ENCODE measurements at regions not wholly inside any gene's neighbourhood (a gene's known extent, or its start where the extent isn't known, plus 50 kb on each side); places are given as distances from the start of the nearest gene placed in this dataset.

DNA sequence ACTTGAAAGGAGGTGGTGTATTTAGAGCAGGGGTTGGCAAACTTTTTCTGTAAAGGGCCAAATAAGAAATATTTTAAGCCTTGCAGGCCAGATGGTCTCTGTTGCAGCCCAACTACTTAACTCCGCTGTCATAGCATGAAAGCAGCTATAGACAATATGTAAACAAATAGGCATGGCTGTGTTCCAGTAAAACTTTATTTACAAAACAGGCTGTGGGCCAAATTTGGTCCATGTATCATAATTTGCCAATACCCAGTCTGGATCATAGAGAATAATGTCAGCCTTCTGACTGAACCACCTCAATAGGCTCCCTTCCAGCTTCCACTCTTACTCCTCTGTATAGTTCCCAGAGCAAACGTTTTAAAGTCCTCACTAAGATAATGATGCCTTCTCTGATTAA lies 638.8 kb upstream of the CFAP20DC start:
- no peak overlapping the region for H3K27ac ChIP-seq
- in situ Hi-C loops (cut with MboI; ENCODE audit: low sequenced_read_pairs in 4 of 4) = no loop called here
- no peaks in the 10 kb centered on the region for H3K27me3 ChIP-seq
- intact Hi-C loops (cut with DNase I; ENCODE audit: low total_unique reads) = no loop called here
- no peak overlapping the region for H3K4me3 ChIP-seq
- ATAC-seq (no peak), DNase-seq (no peak)
- H3K9me3 ChIP-seq = no peaks in the 10 kb centered on the region
- H3K4me1 ChIP-seq = no peaks in the 10 kb centered on the region
- TF ChIP-seq, protein P1, sequence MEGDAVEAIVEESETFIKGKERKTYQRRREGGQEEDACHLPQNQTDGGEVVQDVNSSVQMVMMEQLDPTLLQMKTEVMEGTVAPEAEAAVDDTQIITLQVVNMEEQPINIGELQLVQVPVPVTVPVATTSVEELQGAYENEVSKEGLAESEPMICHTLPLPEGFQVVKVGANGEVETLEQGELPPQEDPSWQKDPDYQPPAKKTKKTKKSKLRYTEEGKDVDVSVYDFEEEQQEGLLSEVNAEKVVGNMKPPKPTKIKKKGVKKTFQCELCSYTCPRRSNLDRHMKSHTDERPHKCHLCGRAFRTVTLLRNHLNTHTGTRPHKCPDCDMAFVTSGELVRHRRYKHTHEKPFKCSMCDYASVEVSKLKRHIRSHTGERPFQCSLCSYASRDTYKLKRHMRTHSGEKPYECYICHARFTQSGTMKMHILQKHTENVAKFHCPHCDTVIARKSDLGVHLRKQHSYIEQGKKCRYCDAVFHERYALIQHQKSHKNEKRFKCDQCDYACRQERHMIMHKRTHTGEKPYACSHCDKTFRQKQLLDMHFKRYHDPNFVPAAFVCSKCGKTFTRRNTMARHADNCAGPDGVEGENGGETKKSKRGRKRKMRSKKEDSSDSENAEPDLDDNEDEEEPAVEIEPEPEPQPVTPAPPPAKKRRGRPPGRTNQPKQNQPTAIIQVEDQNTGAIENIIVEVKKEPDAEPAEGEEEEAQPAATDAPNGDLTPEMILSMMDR (IDR thresholded peaks at IDR 0.05 in 4 of 5, conservative IDR thresholded peaks at IDR 0.05 in 1 of 5) = no peak
- TF ChIP-seq POLR2A (IDR thresholded peaks at IDR 0.05) = no peak
- no peaks in the 10 kb centered on the region for H3K36me3 ChIP-seq

DNA sequence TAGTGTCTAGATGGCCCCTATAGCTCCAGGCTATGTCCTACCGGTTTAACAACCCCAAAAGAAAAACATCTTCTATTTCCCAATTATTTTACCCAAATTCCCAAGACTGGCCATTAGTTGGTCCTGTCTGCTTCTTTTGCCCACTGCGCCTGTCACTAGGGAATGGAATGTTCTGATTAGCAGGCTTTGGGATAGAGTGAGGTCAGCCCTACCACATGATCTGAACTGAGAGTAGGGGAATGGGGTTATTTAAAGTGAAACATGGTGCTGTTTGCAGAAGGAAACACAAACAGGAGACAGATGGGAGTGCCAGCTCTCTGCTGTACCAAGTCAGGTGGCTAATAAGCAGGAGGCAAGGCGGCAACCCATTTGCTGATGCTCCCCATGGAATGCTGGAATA lies 635.6 kb upstream of the CFAP20DC start:
- Histone ChIP-seq H3K9me3 (no peaks in the 10 kb centered on the region), H3K4me3 (no peak overlapping the region), H3K27ac (no peak overlapping the region), H3K36me3 (no peaks in the 10 kb centered on the region), H3K4me1 (no peaks in the 10 kb centered on the region), H3K27me3 (no peaks in the 10 kb centered on the region)
- in situ Hi-C loops (cut with MboI; ENCODE audit: low sequenced_read_pairs in 4 of 4) = no loop called here
- TF ChIP-seq, protein P1 (IDR thresholded peaks at IDR 0.05 in 4 of 5, conservative IDR thresholded peaks at IDR 0.05 in 1 of 5) = no peak
- TF ChIP-seq POLR2A (IDR thresholded peaks at IDR 0.05) = no peak
- intact Hi-C loops (cut with DNase I; ENCODE audit: low total_unique reads) = no loop called here
- ATAC-seq = no peak
- DNase-seq = no peak

DNA sequence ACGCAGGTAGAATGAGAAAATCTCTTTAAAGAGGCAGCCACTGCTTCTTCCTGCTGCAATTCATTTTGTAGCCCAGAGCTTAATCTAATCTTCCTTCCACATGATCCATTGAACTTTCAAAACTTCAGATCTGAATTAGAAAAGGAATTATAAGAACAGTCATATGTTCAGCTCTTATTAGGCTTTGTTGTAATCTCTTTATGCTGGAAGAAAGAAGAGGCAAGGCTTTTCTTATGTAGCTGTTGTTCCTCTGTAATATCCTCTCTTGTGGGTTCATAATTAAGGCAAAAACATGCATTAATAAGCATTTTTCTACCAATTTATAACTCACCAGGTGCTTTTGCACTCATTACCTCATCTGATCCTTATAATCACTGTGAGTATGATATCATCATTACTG lies 634.9 kb upstream of the CFAP20DC start:
- intact Hi-C loops (cut with DNase I; ENCODE audit: low total_unique reads) (no loop called here), in situ Hi-C loops (cut with MboI; ENCODE audit: low sequenced_read_pairs in 4 of 4) (no loop called here)
- no peak overlapping the region for H3K27ac ChIP-seq
- no peak for TF ChIP-seq POLR2A (IDR thresholded peaks at IDR 0.05)
- TF ChIP-seq, protein P1 (IDR thresholded peaks at IDR 0.05 in 4 of 5, conservative IDR thresholded peaks at IDR 0.05 in 1 of 5) = no peak
- no peaks in the 10 kb centered on the region for H3K27me3 ChIP-seq
- H3K36me3 ChIP-seq = no peaks in the 10 kb centered on the region
- DNase-seq (no peak), ATAC-seq (no peak)
- H3K9me3 ChIP-seq = no peaks in the 10 kb centered on the region
- H3K4me1 ChIP-seq = no peaks in the 10 kb centered on the region
- H3K4me3 ChIP-seq = no peak overlapping the region

DNA sequence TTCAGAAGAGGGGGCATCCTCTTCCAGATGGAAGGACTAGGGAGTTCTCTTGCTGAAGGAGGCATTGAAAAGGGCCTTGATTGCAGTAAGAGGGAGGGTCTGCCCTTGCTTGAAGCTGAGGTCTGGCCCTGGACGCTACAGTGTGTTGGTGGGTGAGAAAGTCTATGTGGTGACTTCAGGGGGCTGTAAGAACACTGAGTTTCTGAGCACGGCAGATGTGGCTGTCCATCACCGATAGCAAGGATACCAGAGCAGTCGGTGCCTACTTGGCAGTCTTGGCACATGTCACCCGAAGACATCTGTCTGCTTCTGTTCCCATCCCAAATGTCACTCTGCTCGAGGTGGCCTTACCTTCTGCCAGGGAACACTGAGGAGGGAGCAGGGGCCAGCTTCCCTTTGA lies 631.1 kb upstream of the CFAP20DC start:
- in situ Hi-C loops (cut with MboI; ENCODE audit: low sequenced_read_pairs in 4 of 4) = no loop called here
- no peak for TF ChIP-seq POLR2A (IDR thresholded peaks at IDR 0.05)
- TF ChIP-seq, protein P1 (IDR thresholded peaks at IDR 0.05 in 4 of 5, conservative IDR thresholded peaks at IDR 0.05 in 1 of 5) = no peak
- no peak overlapping the region for H3K27ac ChIP-seq

More for the DNA sequence above, 631.1 kb upstream of the CFAP20DC start:
- no peaks in the 10 kb centered on the region for H3K4me1 ChIP-seq
- no peaks in the 10 kb centered on the region for H3K36me3 ChIP-seq
- H3K4me3 ChIP-seq = no peak overlapping the region
- ATAC-seq = no peak
- no peaks in the 10 kb centered on the region for H3K9me3 ChIP-seq
- DNase-seq = no peak
- no peaks in the 10 kb centered on the region for H3K27me3 ChIP-seq
- intact Hi-C loops (cut with DNase I; ENCODE audit: low total_unique reads) = no loop called here

All from gastrocnemius medialis (tissue), 4 donors.